Stimulated activated CD8-positive, alpha-beta memory T cell treated with anti-CD3 and anti-CD28 coated beads, Interleukin-15, amount 100 ng/mL, for 1 hour (primary cell): ENCODE measurements at regions not wholly inside any gene's neighbourhood (a gene's known extent, or its start where the extent isn't known, plus 50 kb on each side); places are given as distances from the start of the nearest gene placed in this dataset.
"Not testable (repeated sequence)": the region's sequence is repeated elsewhere in the genome, so short reads cannot be mapped to it uniquely, and the experiment has no call there.

Experiments
- DNase-seq: peaks from one replicate; pipeline ENCODE4 v3.0.0-alpha.2; 2020; ENCODE audit warnings: low read depth

- DNase-seq: no peak
Measured at GRCh38 chr12:91741932-91742331, 403.7 kb downstream of the BTG1 start.

GRCh38 chr12:91733846-91734245, 411.8 kb downstream of the BTG1 start:
- DNase-seq: not testable (repeated sequence)

- DNase-seq: no peak
Measured at GRCh38 chr12:91732086-91732485, 413.6 kb downstream of the BTG1 start.

GRCh38 chr12:91729543-91729942, 416.1 kb downstream of the BTG1 start:
- no peak for DNase-seq

GRCh38 chr12:91723191-91723590, 422.5 kb downstream of the BTG1 start:
- DNase-seq: no peak

GRCh38 chr12:91722072-91722471, 423.6 kb downstream of the BTG1 start:
- DNase-seq: no peak

- DNase-seq: no peak
Measured at GRCh38 chr12:91721023-91721422, 424.6 kb downstream of the BTG1 start.

- no peak for DNase-seq
Measured at GRCh38 chr12:91718326-91718725, 427.3 kb downstream of the BTG1 start.

- DNase-seq: no peak
Measured at GRCh38 chr12:91717804-91718203, 427.8 kb downstream of the BTG1 start.

GRCh38 chr12:91711925-91712324, 433.7 kb downstream of the BTG1 start:
- not testable (repeated sequence) for DNase-seq

GRCh38 chr12:91706466-91706865, 439.2 kb downstream of the BTG1 start:
- DNase-seq: no peak

- DNase-seq: no peak
Measured at GRCh38 chr12:91704446-91704845, 441.2 kb downstream of the BTG1 start.

- DNase-seq: no peak
Measured at GRCh38 chr12:91703491-91704283, 442.0 kb downstream of the BTG1 start.

GRCh38 chr12:91702843-91703425, 442.7 kb downstream of the BTG1 start:
- DNase-seq: no peak

- DNase-seq: no peak
Measured at GRCh38 chr12:91695964-91696363, 449.7 kb downstream of the BTG1 start.

- not testable (repeated sequence) for DNase-seq
Measured at GRCh38 chr12:91695406-91695805, 450.2 kb downstream of the BTG1 start.

GRCh38 chr12:91690531-91690930, 455.1 kb downstream of the BTG1 start:
- no peak for DNase-seq

- DNase-seq: no peak
Measured at GRCh38 chr12:91687052-91688017, 458.3 kb downstream of the BTG1 start.

- no peak for DNase-seq
Measured at GRCh38 chr12:91685917-91686316, 459.7 kb downstream of the BTG1 start.

- no peak for DNase-seq
Measured at GRCh38 chr12:91681751-91682150, 463.9 kb downstream of the BTG1 start.

GRCh38 chr12:91680864-91681263, 464.8 kb downstream of the BTG1 start:
- no peak for DNase-seq

GRCh38 chr12:91677556-91677955, 468.1 kb downstream of the BTG1 start:
- no peak for DNase-seq

GRCh38 chr12:91675401-91675800, 470.2 kb downstream of the BTG1 start:
- no peak for DNase-seq
